ENCODE measurements at regions not wholly inside any gene's neighbourhood (a gene's known extent, or its start where the extent isn't known, plus 50 kb on each side); places are given as distances from the start of the nearest gene placed in this dataset.

- Histone ChIP-seq H3K36me3 (ENCODE audit: insufficient read depth, low read length) (no peaks in the 10 kb centered on the region), H3K27ac (ENCODE audit: low read depth, low read length) (no peak overlapping the region), H3K4me2 (ENCODE audit: insufficient read depth, low read length) (no peak overlapping the region), H4K20me1 (ENCODE audit: insufficient read depth, low read length) (no peaks in the 10 kb centered on the region), H3K27me3 (ENCODE audit: insufficient read depth, low read length) (no peaks in the 10 kb centered on the region), H2AFZ (ENCODE audit: low read length) (no peak overlapping the region), H3K4me1 (ENCODE audit: insufficient read depth, low read length) (no peaks in the 10 kb centered on the region), H3K79me2 (ENCODE audit: insufficient read depth, low read length) (no peaks in the 10 kb centered on the region), H3K4me3 (ENCODE audit: insufficient read depth, low read length) (no peak overlapping the region), H3K9me3 (ENCODE audit: low read depth, low read length) (no peaks in the 10 kb centered on the region)
- no peak for DNase-seq (ENCODE audit: insufficient read length, low spot score, missing footprints)
- no peak for TF ChIP-seq CTCF (IDR thresholded peaks at IDR 0.05; ENCODE audit: extremely low read depth, low read depth, low read length)
These were observed 1478.3 kb upstream of the CDH9 start for GRCh38 chr5:28516722-28517121.

GRCh38 chr5:28512648-28513047 is 1474.3 kb upstream of the CDH9 start:
- Histone ChIP-seq H3K27me3 (ENCODE audit: insufficient read depth, low read length) (no peaks in the 10 kb centered on the region), H3K9me3 (ENCODE audit: low read depth, low read length) (no peaks in the 10 kb centered on the region), H3K36me3 (ENCODE audit: insufficient read depth, low read length) (no peaks in the 10 kb centered on the region), H3K79me2 (ENCODE audit: insufficient read depth, low read length) (no peaks in the 10 kb centered on the region), H2AFZ (ENCODE audit: low read length) (no peak overlapping the region), H4K20me1 (ENCODE audit: insufficient read depth, low read length) (no peaks in the 10 kb centered on the region), H3K4me2 (ENCODE audit: insufficient read depth, low read length) (no peak overlapping the region), H3K4me1 (ENCODE audit: insufficient read depth, low read length) (no peaks in the 10 kb centered on the region), H3K4me3 (ENCODE audit: insufficient read depth, low read length) (no peak overlapping the region), H3K27ac (ENCODE audit: low read depth, low read length) (no peak overlapping the region)
- TF ChIP-seq CTCF (IDR thresholded peaks at IDR 0.05; ENCODE audit: extremely low read depth, low read depth, low read length): no peak
- no peak for DNase-seq (ENCODE audit: insufficient read length, low spot score, missing footprints)

- H3K4me2 ChIP-seq (ENCODE audit: insufficient read depth, low read length): no peak overlapping the region
- DNase-seq (ENCODE audit: insufficient read length, low spot score, missing footprints): no peak
- H3K9me3 ChIP-seq (ENCODE audit: low read depth, low read length): no peaks in the 10 kb centered on the region
- H3K4me3 ChIP-seq (ENCODE audit: insufficient read depth, low read length): no peak overlapping the region
- no peak for TF ChIP-seq CTCF (IDR thresholded peaks at IDR 0.05; ENCODE audit: extremely low read depth, low read depth, low read length)
- H3K79me2 ChIP-seq (ENCODE audit: insufficient read depth, low read length): no peaks in the 10 kb centered on the region
- no peak overlapping the region for H3K27ac ChIP-seq (ENCODE audit: low read depth, low read length)
- no peaks in the 10 kb centered on the region for H3K36me3 ChIP-seq (ENCODE audit: insufficient read depth, low read length)
- H3K27me3 ChIP-seq (ENCODE audit: insufficient read depth, low read length): no peaks in the 10 kb centered on the region
- H4K20me1 ChIP-seq (ENCODE audit: insufficient read depth, low read length): no peaks in the 10 kb centered on the region
- no peaks in the 10 kb centered on the region for H3K4me1 ChIP-seq (ENCODE audit: insufficient read depth, low read length)
- no peak overlapping the region for H2AFZ ChIP-seq (ENCODE audit: low read length)
These were observed 1466.7 kb upstream of the CDH9 start for GRCh38 chr5:28505121-28505520.

GRCh38 chr5:28500511-28500910 is 1462.1 kb upstream of the CDH9 start:
- H4K20me1 ChIP-seq (ENCODE audit: insufficient read depth, low read length): no peaks in the 10 kb centered on the region
- DNase-seq (ENCODE audit: insufficient read length, low spot score, missing footprints): no peak
- no peaks in the 10 kb centered on the region for H3K79me2 ChIP-seq (ENCODE audit: insufficient read depth, low read length)
- H2AFZ ChIP-seq (ENCODE audit: low read length): no peak overlapping the region
- H3K4me1 ChIP-seq (ENCODE audit: insufficient read depth, low read length): no peaks in the 10 kb centered on the region
- H3K4me2 ChIP-seq (ENCODE audit: insufficient read depth, low read length): no peak overlapping the region
- H3K27me3 ChIP-seq (ENCODE audit: insufficient read depth, low read length): no peaks in the 10 kb centered on the region
- H3K4me3 ChIP-seq (ENCODE audit: insufficient read depth, low read length): no peak overlapping the region
- no peak for TF ChIP-seq CTCF (IDR thresholded peaks at IDR 0.05; ENCODE audit: extremely low read depth, low read depth, low read length)
- no peaks in the 10 kb centered on the region for H3K9me3 ChIP-seq (ENCODE audit: low read depth, low read length)
- H3K36me3 ChIP-seq (ENCODE audit: insufficient read depth, low read length): no peaks in the 10 kb centered on the region
- no peak overlapping the region for H3K27ac ChIP-seq (ENCODE audit: low read depth, low read length)

Measured in osteoblast (primary cell).